Activated B cell treated with CpG ODN at 0.5 μM for 24 hours (primary cell): ENCODE measurements at regions not wholly inside any gene's neighbourhood (a gene's known extent, or its start where the extent isn't known, plus 50 kb on each side); places are given as distances from the start of the nearest gene placed in this dataset.

ENCODE experiments used
- ATAC-seq: fragments of 200-7000 bp; cut with Tn5 transposase; one replicate; pipeline ENCODE4 v1.10.0; 2021; ENCODE audit warnings: low read depth, mild to moderate bottlenecking, moderate library complexity
- CTCF ChIA-PET: fragments of 350-600 bp; sonication (Branson Sonifier 250); formaldehyde crosslinking; loops from one replicate; lab custom pipeline; 2021; ENCODE audit warnings: antibody characterized with exemption; lab: Charles Lee
- POLR2A ChIA-PET: fragments of 350-600 bp; sonication (Branson Sonifier 250); formaldehyde crosslinking; loops from one replicate; lab custom pipeline; 2021; ENCODE audit warnings: antibody characterized with exemption; lab: Charles Lee
- DNase-seq: peaks from one replicate; pipeline ENCODE4 v3.0.0; 2022
- H3K27ac Mint-ChIP-seq: one replicate; pipeline ENCODE4 v1.8.0; 2020; ENCODE audit warnings: mixed read lengths
- H3K27me3 Mint-ChIP-seq: one replicate; pipeline ENCODE4 v1.8.0; 2021; ENCODE audit warnings: mixed read lengths
- H3K36me3 Mint-ChIP-seq: one replicate; pipeline ENCODE4 v1.8.0; 2021; ENCODE audit warnings: low read depth, mixed read lengths
- H3K4me1 Mint-ChIP-seq: one replicate; pipeline ENCODE4 v1.8.0; 2021; ENCODE audit warnings: mixed read lengths
- H3K4me3 Mint-ChIP-seq: one replicate; pipeline ENCODE4 v1.8.0; 2020; ENCODE audit warnings: mild to moderate bottlenecking, mixed read lengths
- H3K9me3 Mint-ChIP-seq: one replicate; pipeline ENCODE4 v1.8.0; 2020; ENCODE audit warnings: mixed read lengths
- CTCF ChIP-seq: fragments of 200-600 bp; IDR thresholded peaks from one replicate; pipeline ENCODE4 v1.8.0; 2022; ENCODE audit warnings: antibody characterized with exemption, mild to moderate bottlenecking
- intact Hi-C: fragments of 100-400 bp; cut with micrococcal nuclease; formaldehyde crosslinking; loops from one replicate; pipeline ENCODE4 v1.15.1; 2024

GRCh38 chr20:52444455-52444854, 252.9 kb upstream of the ZFP64 start:
- ATAC-seq, result no peak
- no peak for DNase-seq
- peaks cover 7% of the 10 kb centered on the region for H3K27me3 Mint-ChIP-seq
- H3K27ac Mint-ChIP-seq, result no peak overlapping the region
- no peak for TF ChIP-seq CTCF
- H3K4me3 Mint-ChIP-seq, result no peak overlapping the region
- H3K9me3 Mint-ChIP-seq, result no peaks in the 10 kb centered on the region
- H3K4me1 Mint-ChIP-seq, result no peaks in the 10 kb centered on the region
- CTCF ChIA-PET, result no interaction called here
- intact Hi-C loops, result no loop called here
- POLR2A ChIA-PET, result no interaction called here
- no peaks in the 10 kb centered on the region for H3K36me3 Mint-ChIP-seq

GRCh38 chr20:52443874-52444273, 252.3 kb upstream of the ZFP64 start:
- no peak for TF ChIP-seq CTCF
- no peak overlapping the region for H3K4me3 Mint-ChIP-seq
- H3K27me3 Mint-ChIP-seq, result peaks cover 7% of the 10 kb centered on the region
- DNase-seq (no peak), ATAC-seq (no peak)
- no peaks in the 10 kb centered on the region for H3K9me3 Mint-ChIP-seq
- no peaks in the 10 kb centered on the region for H3K4me1 Mint-ChIP-seq
- intact Hi-C loops, result no loop called here
- ChIA-PET CTCF (no interaction called here), POLR2A (no interaction called here)
- H3K27ac Mint-ChIP-seq, result no peak overlapping the region
- H3K36me3 Mint-ChIP-seq, result no peaks in the 10 kb centered on the region

GRCh38 chr20:52441710-52442109, 250.1 kb upstream of the ZFP64 start:
- ChIA-PET CTCF (no interaction called here), POLR2A (no interaction called here)
- intact Hi-C loops, result no loop called here
- no peak for TF ChIP-seq CTCF
- no peaks in the 10 kb centered on the region for H3K4me1 Mint-ChIP-seq
- H3K36me3 Mint-ChIP-seq, result no peaks in the 10 kb centered on the region
- peaks cover 7% of the 10 kb centered on the region for H3K27me3 Mint-ChIP-seq
- DNase-seq, result no peak
- no peak overlapping the region for H3K4me3 Mint-ChIP-seq
- no peaks in the 10 kb centered on the region for H3K9me3 Mint-ChIP-seq
- H3K27ac Mint-ChIP-seq, result no peak overlapping the region
- no peak for ATAC-seq

DNA sequence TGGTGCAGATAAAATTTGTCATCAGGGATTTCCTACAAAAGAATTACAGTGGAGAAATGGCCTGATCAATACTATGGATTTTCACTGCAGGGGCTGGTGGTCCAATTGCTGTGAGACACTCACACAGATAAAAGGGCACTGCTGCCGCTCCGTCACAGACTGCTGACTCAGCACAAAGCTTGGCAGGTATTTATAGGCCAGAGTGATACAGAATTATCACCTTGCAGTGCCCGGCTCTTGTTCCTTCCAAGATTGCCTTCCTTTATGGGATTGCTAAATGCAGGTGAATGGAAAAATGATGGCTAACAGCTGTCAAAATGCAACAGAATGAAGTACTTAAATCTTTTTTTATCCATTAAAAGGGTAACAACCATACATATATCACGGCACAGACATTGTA, 247.8 kb upstream of the ZFP64 start:
- POLR2A ChIA-PET, result no interaction called here
- H3K9me3 Mint-ChIP-seq, result no peaks in the 10 kb centered on the region
- intact Hi-C loops, result no loop called here

GRCh38 chr20:52438326-52438963, 246.9 kb upstream of the ZFP64 start:
- intact Hi-C loops, result no loop called here
- ChIA-PET CTCF (no interaction called here), POLR2A (no interaction called here)
- DNase-seq (no peak), ATAC-seq (no peak)
- H3K27me3 Mint-ChIP-seq, result peaks cover 7% of the 10 kb centered on the region
- no peaks in the 10 kb centered on the region for H3K9me3 Mint-ChIP-seq
- H3K27ac Mint-ChIP-seq, result no peak overlapping the region
- no peaks in the 10 kb centered on the region for H3K4me1 Mint-ChIP-seq
- no peak for TF ChIP-seq CTCF
- no peak overlapping the region for H3K4me3 Mint-ChIP-seq
- no peaks in the 10 kb centered on the region for H3K36me3 Mint-ChIP-seq

More for the DNA sequence above, 247.8 kb upstream of the ZFP64 start:
- CTCF ChIA-PET, result no interaction called here
- peaks cover 7% of the 10 kb centered on the region for H3K27me3 Mint-ChIP-seq
- H3K27ac Mint-ChIP-seq, result no peak overlapping the region
- no peaks in the 10 kb centered on the region for H3K4me1 Mint-ChIP-seq
- TF ChIP-seq CTCF, result no peak
- DNase-seq, result no peak
- no peaks in the 10 kb centered on the region for H3K36me3 Mint-ChIP-seq
- no peak for ATAC-seq
- no peak overlapping the region for H3K4me3 Mint-ChIP-seq
